ENCODE measurements at regions not wholly inside any gene's neighbourhood (a gene's known extent, or its start where the extent isn't known, plus 50 kb on each side); places are given as distances from the start of the nearest gene placed in this dataset.

- no peak for TF ChIP-seq EZH2 (IDR thresholded peaks at IDR 0.05; ENCODE audit: insufficient read depth, low read length)
- TF ChIP-seq, protein P1, sequence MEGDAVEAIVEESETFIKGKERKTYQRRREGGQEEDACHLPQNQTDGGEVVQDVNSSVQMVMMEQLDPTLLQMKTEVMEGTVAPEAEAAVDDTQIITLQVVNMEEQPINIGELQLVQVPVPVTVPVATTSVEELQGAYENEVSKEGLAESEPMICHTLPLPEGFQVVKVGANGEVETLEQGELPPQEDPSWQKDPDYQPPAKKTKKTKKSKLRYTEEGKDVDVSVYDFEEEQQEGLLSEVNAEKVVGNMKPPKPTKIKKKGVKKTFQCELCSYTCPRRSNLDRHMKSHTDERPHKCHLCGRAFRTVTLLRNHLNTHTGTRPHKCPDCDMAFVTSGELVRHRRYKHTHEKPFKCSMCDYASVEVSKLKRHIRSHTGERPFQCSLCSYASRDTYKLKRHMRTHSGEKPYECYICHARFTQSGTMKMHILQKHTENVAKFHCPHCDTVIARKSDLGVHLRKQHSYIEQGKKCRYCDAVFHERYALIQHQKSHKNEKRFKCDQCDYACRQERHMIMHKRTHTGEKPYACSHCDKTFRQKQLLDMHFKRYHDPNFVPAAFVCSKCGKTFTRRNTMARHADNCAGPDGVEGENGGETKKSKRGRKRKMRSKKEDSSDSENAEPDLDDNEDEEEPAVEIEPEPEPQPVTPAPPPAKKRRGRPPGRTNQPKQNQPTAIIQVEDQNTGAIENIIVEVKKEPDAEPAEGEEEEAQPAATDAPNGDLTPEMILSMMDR (IDR thresholded peaks at IDR 0.05; ENCODE audit: insufficient read depth, low read depth, low read length): no peak
Measured at GRCh38 chr14:87630846-87631245, 362.1 kb downstream of the GALC start.
